ENCODE measurements at regions not wholly inside any gene's neighbourhood (a gene's known extent, or its start where the extent isn't known, plus 50 kb on each side); places are given as distances from the start of the nearest gene placed in this dataset.

GRCh38 chr4:125398263-125399002 is 83.7 kb downstream of the FAT4 start:
- Histone ChIP-seq H4K20me1 (ENCODE audit: control insufficient read depth, insufficient read depth, low read depth, low read length) (no peaks in the 10 kb centered on the region), H3K27ac (ENCODE audit: low read depth, low read length) (no peak overlapping the region), H3K9me2 (replicated peaks; ENCODE audit: control insufficient read depth, low read length) (no peaks in the 10 kb centered on the region), H3K4me1 (ENCODE audit: control insufficient read depth, low read length) (no peaks in the 10 kb centered on the region), H3K79me2 (ENCODE audit: control insufficient read depth, low read length) (no peaks in the 10 kb centered on the region), H3K27me3 (ENCODE audit: control insufficient read depth, low read length) (no peaks in the 10 kb centered on the region), H3K4me2 (ENCODE audit: low read length) (no peak overlapping the region), H3F3A (ENCODE audit: control insufficient read depth, insufficient read depth) (no peaks in the 10 kb centered on the region), H3K4me3 (ENCODE audit: low read length) (no peak overlapping the region), H3K9me3 (ENCODE audit: control insufficient read depth, insufficient read depth, low read length) (no peaks in the 10 kb centered on the region), H3K36me3 (ENCODE audit: control insufficient read depth, low read length) (no peaks in the 10 kb centered on the region)
- TF ChIP-seq EZH2phosphoT487 (IDR thresholded peaks at IDR 0.05; ENCODE audit: borderline replicate concordance, low read length) (no peak), CTCF (IDR thresholded peaks at IDR 0.05; ENCODE audit: low read depth, low read length, poor library complexity, severe bottlenecking) (no peak)

- no peaks in the 10 kb centered on the region for H3F3A ChIP-seq (ENCODE audit: control insufficient read depth, insufficient read depth)
- H3K4me2 ChIP-seq (ENCODE audit: low read length), result no peak overlapping the region
- H3K9me2 ChIP-seq (replicated peaks; ENCODE audit: control insufficient read depth, low read length), result no peaks in the 10 kb centered on the region
- no peak for TF ChIP-seq CTCF (IDR thresholded peaks at IDR 0.05; ENCODE audit: low read depth, low read length, poor library complexity, severe bottlenecking)
- no peak for TF ChIP-seq EZH2phosphoT487 (IDR thresholded peaks at IDR 0.05; ENCODE audit: borderline replicate concordance, low read length)
- no peak overlapping the region for H3K4me3 ChIP-seq (ENCODE audit: low read length)
- no peaks in the 10 kb centered on the region for H4K20me1 ChIP-seq (ENCODE audit: control insufficient read depth, insufficient read depth, low read depth, low read length)
- no peaks in the 10 kb centered on the region for H3K4me1 ChIP-seq (ENCODE audit: control insufficient read depth, low read length)
- H3K79me2 ChIP-seq (ENCODE audit: control insufficient read depth, low read length), result no peaks in the 10 kb centered on the region
- H3K9me3 ChIP-seq (ENCODE audit: control insufficient read depth, insufficient read depth, low read length), result no peaks in the 10 kb centered on the region
- no peaks in the 10 kb centered on the region for H3K27me3 ChIP-seq (ENCODE audit: control insufficient read depth, low read length)
- no peak overlapping the region for H3K27ac ChIP-seq (ENCODE audit: low read depth, low read length)
- no peaks in the 10 kb centered on the region for H3K36me3 ChIP-seq (ENCODE audit: control insufficient read depth, low read length)
Measured at GRCh38 chr4:125400756-125401155, 86.0 kb downstream of the FAT4 start.

GRCh38 chr4:125401784-125402183 is 87.0 kb downstream of the FAT4 start:
- Histone ChIP-seq H3K4me1 (ENCODE audit: control insufficient read depth, low read length) (no peaks in the 10 kb centered on the region), H3K9me2 (replicated peaks; ENCODE audit: control insufficient read depth, low read length) (no peaks in the 10 kb centered on the region), H3K27ac (ENCODE audit: low read depth, low read length) (no peak overlapping the region), H3K79me2 (ENCODE audit: control insufficient read depth, low read length) (no peaks in the 10 kb centered on the region), H3K9me3 (ENCODE audit: control insufficient read depth, insufficient read depth, low read length) (no peaks in the 10 kb centered on the region), H3K27me3 (ENCODE audit: control insufficient read depth, low read length) (no peaks in the 10 kb centered on the region), H3K4me2 (ENCODE audit: low read length) (no peak overlapping the region), H3K36me3 (ENCODE audit: control insufficient read depth, low read length) (no peaks in the 10 kb centered on the region), H4K20me1 (ENCODE audit: control insufficient read depth, insufficient read depth, low read depth, low read length) (no peaks in the 10 kb centered on the region), H3F3A (ENCODE audit: control insufficient read depth, insufficient read depth) (no peaks in the 10 kb centered on the region), H3K4me3 (ENCODE audit: low read length) (no peak overlapping the region)
- TF ChIP-seq CTCF (IDR thresholded peaks at IDR 0.05; ENCODE audit: low read depth, low read length, poor library complexity, severe bottlenecking) (no peak), EZH2phosphoT487 (IDR thresholded peaks at IDR 0.05; ENCODE audit: borderline replicate concordance, low read length) (no peak)
